ENCODE measurements at regions not wholly inside any gene's neighbourhood (a gene's known extent, or its start where the extent isn't known, plus 50 kb on each side); places are given as distances from the start of the nearest gene placed in this dataset.

- no peak for TF ChIP-seq GABPA (IDR thresholded peaks at IDR 0.05; ENCODE audit: low read depth)
- TF ChIP-seq CTCF (IDR thresholded peaks at IDR 0.05; ENCODE audit: insufficient read depth, low read length), result no peak
- TF ChIP-seq POLR2AphosphoS5 (IDR thresholded peaks at IDR 0.05; ENCODE audit: low read depth), result no peak
- TF ChIP-seq REST (IDR thresholded peaks at IDR 0.05; ENCODE audit: insufficient replicate concordance, low read depth), result no peak
Observed at GRCh38 chr9:129480227-129480626, 140.7 kb downstream of the C9orf50 start.

Measured in HL-60 (cell line).